Suppressor macrophage (primary cell): ENCODE measurements at regions not wholly inside any gene's neighbourhood (a gene's known extent, or its start where the extent isn't known, plus 50 kb on each side); places are given as distances from the start of the nearest gene placed in this dataset.
"Not testable (repeated sequence)": the region's sequence is repeated elsewhere in the genome, so short reads cannot be mapped to it uniquely, and the experiment has no call there.

Source experiments
- DNase-seq, 4 experiments: peaks; one replicate each; pipeline ENCODE4 v3.0.0-alpha.2; 2020 to 2022

DNA sequence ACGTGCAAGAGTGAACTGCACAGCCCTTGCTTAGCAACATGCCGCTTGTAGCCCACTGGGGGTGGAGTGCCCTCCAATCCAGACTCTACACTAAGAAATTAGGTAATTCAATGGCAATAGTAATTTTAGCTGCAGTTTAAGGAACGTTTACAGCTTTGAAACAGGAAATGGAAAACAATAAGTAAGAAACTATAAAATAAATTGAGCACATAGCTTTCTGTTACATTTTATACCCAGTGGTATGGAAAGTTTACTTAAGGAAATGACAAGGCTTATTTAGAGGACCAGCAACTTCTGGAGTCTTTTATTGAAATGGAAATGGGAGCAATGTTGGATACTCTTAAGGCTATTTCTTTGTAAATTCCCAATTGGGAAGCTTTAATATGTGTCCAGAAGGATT lies 373.2 kb downstream of the KCNRG start:
- DNase-seq, result no peak

DNA sequence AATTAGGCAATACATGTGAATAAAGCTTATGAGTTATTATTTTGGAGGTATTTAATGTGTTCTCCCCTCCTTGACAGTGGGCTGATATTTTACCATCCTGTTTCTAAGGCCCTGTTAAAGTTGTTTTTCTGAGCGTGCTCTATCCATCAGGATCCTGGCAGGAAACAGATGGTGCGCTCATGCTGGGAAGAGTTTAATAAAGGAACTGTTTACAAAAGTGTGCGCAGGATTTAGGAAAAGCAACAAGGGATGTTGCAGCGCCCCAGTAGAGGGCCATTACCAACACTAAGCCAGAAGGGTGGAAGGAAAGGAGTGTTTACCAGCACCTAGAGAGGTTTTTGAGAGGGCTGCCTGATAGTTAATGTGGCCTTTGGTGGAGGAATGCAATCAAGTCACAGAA lies 374.5 kb downstream of the KCNRG start:
- DNase-seq, result no peak

DNA sequence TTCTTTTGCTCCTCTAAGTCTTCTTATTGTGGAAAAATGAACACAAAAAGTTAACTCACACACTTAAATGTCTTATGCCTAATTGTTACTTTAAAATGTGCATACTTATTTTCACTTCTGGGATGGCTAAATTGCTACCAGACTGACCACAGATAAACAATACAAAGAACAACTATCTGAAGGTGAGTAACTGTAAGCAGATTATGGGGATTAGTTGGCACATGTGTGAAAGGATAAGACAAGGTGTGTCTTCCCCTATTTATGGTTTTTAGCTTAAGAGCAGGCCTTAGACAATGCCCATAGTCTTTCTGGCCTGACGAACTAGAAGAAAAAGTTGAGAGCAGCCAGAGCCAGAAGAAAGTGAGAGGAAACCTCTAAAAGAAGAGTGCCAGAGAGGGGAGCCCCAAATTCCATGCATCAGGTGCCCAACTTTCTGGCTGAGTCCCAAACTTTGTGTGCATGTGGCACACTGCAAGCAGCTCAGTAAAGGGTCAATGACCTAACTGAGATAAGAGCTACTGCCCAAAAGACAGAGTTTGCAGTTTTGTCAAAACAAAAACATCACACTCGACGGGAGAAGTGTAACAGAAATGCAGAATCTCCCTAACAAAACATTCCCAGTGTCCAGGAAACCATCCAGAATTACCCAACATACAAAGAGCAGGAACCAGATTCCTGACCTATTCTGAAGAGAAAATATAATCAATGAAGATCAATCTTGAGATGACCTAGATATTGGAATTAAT lies 375.4 kb downstream of the KCNRG start:
- DNase-seq, result no peak

DNA sequence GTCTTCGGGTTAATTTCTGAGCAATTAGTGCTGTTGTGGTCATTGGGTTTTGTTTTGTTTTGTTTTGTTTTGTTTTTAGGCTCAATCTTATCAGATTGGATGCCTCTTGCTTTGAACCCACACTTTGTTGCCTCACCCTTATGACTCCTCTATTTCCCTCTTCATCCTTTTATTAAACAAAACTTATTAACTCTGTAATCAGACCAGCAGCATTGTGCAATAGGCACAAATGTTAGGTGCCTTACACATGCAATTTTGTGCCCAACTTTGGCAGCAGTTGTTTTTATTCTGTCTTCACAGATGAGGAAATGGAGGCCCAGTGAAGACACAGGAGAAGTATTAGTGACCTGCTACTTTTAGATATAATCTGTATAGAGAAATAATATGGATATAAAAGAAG lies 377.7 kb downstream of the KCNRG start:
- DNase-seq, result no peak

DNA sequence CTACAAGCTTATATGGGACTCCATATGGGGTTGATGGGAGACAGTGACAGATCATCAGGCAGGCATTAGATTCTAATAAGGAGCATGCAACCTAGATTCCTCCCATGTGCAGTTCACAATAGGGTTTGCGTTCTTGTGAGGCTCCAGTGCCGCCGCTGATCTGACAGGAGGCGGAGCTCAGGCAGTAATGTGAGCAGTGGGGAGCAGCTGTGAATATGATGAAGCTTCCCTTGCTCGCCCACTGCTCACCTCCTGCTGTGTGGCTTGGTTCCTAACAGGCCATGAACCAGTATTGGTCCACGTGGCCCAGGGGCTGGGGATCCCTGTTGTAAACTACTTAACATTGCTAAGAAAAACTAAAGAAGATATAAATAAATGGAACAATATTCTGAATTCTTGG lies 378.4 kb downstream of the KCNRG start:
- no peak for DNase-seq

DNA sequence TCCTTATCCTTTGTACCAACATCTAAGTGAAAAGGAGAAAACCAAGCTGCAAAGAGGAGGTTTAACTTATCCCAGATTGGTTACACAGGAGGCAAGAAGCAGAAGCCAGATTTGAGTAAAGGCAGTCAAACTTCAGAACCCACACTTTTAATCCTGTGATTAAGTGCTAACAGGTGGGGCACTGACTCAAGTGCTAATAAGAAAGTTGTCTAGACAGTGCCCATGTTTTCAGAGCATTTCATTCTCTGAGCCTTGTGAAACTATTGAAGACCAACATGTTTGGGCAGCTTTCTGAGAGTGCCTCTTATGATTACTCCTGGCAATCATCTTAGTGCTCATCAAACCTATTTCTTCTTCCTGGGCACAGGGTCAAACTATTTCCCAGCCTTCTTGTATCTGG lies 380.8 kb downstream of the KCNRG start:
- no peak for DNase-seq

DNA sequence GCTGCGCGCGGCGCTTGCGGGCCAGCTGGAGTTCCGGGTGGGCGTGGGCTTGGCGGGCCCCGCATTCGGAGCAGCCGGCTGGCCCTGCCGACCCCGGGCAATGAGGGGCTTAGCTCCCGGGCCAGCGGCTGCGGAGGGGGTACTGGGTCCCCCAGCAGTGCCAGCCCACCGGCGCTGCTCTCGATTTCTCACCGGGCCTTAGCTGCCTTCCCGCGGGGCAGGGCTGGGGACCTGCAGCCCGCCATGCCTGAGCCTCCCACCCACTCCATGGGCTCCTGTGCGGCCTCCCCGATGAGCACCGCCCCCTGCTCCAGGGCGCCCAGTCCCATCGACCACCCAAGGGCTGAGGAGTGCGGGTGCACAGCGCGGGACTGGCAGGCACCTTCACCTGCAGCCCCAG lies 381.4 kb downstream of the KCNRG start:
- not testable (repeated sequence) for DNase-seq

DNA sequence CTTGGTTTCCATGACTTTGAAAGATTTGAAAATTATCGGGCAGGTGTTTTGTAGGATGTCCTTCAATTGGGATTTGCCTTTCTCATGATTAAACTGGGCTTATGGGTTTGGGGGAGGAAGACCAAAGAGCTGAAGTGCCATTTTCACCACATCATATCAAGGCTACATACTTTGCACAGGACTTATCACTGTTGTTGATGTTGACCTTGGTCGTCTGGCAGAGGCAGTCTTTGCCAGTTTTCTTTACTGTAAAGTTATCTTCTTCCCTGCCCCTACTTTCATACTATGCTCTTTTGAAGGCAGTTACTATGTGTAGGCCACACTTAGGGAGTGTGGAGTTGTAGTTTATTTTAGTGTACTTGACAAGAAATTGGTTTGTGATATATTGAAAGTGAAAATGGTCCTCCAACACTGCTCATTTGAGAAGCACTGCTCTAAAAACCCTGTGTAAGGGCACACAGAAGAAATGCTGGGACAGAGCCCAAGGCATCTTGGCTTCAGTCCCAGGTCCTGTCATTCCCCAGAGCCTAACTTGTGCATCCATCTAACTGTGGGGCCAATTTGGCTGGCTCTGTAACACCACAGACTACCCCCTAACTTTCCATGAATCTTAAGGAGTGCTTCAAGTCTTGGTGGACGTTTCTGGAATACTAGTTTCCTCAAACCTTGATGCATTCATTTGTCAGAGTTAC lies 384.9 kb downstream of the KCNRG start:
- DNase-seq, result no peak

DNA sequence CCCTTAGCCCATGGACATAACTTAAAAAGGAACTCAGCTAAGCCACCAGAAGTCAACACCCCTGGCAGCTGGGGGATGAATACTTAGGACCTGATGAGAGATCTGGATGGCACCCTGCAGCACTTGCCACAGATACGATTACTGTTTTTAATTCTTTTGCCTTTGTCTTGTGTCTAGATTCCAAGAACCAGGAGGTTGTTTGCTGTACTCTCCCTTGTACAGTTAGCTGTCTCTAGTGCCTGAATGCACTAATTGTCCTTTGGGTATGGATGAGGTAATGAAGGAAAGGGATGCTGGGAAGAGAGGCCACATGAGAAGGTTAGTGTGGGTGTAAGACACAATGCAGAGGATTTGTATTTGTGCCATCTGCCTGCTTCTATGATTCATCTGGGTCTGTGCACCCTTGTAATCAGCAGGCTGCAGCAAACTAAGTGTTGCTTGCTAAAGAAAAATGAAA lies 385.8 kb downstream of the KCNRG start:
- peak; percentile 27 to 61 (median 42) for DNase-seq

DNA sequence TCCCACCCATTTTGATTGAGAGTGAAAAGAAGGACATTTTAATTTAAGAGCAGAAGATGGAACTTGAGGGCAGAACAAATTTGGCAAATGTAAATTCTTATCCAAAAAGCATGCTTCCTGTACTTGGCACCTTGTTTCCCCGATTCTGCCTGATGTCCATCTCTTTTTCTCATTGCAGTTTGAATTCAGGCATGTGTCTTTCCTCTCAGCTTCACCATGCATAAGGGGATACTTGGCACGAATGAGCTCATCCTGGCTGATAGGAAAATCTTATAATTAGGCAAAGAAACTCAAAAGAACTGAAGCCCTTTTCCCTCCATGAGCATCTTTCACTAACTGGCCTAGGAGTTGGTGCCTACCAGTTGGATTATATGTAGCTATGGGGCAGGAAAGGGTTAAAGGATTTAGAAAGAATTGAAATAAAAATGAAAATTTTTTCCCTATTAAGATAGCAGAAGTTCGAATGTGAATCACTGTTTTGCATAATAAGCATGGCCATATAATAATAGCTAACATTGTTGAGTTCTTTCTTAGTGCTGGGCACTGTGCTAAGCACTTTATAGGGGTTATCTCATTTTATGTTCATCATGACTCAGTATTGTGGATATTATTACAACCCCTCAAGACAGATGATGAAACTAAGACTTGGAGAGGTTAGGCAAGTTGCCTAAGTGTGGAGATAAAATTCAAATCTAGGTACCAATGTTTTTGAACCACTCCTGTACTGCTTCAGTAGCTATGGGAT lies 386.6 kb downstream of the KCNRG start:
- DNase-seq, result peak in 2 of 4 experiments; percentile 17 to 50

DNA sequence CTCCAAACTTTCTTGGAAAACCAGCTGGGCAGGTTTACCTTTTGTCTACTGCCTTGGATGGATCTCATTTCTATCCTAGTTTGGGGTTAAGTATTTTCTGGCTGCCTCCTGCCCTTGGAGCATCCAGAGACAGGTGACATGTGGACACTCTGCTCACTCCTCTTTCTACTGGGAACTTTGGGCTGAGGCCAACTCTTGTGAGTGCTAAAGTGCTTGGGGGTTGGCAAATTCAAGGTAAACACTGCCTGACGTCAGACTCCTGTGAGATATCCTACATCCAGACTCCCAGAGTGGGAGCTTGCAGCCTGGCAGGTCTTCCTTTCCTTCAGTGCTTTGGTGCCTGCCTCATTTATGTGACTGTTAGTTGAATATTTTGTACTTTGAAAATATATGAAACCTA lies 388.1 kb downstream of the KCNRG start:
- DNase-seq, result no peak

DNA sequence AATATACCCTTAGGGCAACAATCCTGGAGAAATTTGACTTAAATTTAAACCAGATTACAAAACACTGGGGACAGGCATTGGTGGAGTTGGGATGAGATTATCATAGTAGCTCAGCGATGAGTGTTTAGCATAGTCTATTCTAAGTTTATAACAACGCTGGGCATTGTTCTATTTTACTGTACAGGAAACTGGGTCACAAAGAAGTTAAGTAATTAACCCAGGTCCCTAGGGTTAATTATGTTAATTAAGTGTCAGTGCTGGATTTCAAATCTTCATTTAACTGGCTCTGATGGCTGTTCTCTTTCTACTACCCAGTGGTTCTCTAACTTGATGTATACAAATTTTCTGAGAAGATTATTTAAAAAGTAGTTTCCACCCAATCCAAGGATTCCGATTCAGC lies 388.9 kb downstream of the KCNRG start:
- no peak for DNase-seq

DNA sequence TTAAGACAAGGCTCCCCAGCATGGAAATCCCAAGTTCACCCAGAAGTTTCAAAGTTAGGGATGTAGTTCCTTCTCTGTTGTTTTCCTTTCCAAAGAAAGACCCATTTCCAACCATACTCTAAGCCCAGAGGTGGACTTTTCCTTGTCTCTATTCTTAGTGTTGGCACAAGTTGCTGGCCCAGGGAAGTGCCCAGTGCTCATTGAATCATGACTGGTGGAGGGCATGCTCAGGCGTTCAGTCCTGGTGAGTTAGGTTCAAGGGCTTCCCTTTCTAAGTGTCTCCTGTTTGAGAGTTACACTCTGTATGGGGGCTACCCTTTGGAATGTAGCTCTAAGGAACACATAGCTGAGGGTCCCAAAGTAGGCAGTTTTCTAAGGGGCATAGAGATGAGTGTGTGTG lies 389.5 kb downstream of the KCNRG start:
- DNase-seq, result no peak

DNA sequence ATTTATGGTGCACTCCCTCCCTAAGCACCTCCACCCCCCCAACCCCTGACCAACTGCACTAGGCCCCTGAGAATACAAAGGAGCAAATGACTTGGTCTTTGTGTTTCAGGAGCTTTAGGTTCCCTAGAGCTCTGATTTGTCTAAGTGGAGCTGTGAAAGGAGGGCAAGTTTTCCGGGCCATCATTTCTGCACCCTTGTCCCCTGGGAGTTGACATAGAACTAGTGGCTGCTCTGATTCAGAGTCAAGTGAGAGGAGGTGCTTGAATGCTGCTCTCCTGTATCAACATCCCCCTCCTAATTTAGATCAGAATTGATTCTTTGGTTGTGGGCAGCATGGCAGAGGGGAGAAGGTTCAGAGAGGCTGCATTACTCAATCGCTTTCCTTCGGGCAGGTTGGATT lies 391.6 kb downstream of the KCNRG start:
- no peak for DNase-seq

DNA sequence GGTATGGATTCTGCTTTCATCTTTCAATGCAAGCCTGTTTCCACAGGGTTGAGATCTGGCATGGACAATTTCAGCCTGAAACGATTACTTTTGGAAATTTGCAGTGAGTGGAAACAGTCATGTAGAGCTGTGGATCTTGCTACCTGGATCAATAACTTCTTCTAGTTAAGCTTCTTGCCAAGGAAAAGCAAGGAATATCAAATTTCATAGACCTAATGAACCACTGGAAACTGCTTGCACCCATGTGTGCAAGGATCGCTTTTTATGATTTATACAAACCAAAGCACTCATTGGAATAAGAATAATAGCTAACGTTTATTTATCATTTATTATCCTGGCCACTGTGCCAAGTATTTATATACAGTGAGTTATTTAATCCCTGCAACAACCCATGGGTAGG lies 392.8 kb downstream of the KCNRG start:
- DNase-seq, result no peak

DNA sequence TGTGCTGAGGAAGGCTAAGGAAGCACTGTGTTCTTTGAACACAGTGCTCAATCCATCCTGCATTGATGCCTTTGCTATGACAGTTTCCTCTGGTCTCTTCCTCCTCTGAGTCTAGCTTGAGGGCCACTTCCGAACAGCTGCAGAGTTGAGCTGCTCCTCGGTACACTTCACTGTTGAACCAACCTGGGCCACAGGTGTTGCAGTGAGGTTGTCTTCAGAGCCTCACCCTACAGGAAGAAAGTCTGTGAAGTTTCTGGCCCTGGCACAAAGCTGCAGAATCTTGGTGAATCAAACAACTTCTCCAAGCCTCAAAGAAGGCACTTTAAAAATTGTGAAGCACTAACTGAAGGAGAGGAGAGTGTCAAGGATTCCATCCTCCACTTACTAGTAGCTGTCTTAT lies 394.0 kb downstream of the KCNRG start:
- no peak for DNase-seq

DNA sequence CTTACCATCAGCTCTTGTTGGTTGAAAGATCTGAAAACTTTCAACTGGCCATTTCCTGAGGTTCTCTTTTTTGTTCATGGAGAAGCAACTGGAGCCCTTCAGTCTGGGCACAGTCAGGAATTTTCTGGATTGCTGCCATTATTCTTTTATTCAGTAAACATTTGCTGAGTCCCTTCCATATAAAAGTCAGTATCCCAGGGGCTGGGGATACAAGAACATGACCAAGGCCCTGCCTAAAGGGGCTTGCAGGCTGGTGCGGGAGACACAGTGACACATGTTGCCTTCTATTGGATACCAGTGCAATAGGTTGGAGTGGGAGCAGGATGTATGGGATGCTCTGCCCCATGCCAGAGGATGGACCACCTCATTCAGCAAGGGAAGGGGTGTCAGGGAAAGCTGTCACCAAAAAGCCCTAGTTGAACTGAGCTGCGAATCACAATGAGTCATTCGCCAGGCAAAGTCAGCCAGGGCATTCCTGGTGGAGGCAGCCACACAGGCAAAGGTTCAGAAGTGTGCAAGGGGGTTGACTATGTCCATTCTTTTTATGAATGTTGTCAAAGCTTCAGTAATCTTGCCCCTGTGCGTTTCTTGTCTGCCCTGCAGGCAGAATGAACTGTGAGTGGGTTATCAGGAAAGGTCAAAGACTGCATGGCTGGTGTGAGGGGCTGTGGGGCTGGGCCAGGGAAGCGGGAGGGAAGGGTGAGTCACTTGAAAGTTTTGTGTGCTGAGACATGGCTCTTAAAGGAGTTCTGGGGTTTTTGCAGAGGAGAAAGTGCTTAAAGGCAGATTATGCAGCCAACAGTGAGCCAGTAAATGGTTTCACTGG lies 395.9 kb downstream of the KCNRG start:
- DNase-seq, result no peak

DNA sequence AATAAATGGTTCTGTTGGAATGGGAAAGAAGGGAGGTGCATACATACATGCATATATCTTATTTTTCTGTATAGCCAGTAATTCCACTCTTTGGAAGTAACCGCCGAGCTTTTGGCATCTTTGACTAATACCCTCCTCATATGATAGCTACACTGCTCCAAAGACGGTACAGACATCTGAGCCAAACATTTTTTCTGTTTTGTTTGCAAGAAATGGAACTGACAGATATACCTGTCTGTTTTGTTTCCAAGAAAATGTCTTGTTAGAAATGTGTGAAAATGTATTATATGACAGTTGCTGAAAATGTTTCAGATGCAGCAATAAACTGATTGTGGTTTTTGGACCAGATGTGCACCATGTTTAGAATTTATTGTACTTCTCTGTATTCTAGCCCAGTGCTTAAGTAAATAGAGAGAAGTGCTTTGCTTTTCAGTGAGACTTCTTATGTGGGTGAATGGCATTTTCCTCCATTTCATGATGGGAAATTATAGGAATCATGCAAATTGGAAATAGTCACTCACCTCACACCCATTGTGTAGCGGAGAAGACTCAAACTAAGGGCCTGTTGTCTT lies 396.9 kb downstream of the KCNRG start:
- DNase-seq, result no peak

DNA sequence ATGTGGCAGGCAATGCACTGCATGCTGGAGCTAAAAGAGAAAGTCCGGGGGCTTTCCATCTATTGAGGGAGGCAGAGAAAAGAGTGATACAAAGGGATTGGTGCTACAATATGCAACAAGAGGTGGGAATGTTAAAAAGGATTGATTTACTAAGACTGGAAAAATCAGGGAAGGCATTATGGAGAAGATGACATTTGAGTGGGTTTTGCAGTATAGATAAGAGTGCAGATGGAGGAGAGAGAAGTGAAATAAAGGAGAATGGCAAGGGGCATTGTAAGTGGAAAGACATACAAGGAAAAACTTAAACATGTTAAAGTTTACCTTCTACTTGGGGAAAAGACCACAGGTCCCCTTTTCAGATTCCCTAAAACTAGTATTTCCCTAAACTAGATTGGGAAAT lies 399.4 kb downstream of the KCNRG start:
- peak in 1 of 4 experiments; percentile 9 for DNase-seq

DNA sequence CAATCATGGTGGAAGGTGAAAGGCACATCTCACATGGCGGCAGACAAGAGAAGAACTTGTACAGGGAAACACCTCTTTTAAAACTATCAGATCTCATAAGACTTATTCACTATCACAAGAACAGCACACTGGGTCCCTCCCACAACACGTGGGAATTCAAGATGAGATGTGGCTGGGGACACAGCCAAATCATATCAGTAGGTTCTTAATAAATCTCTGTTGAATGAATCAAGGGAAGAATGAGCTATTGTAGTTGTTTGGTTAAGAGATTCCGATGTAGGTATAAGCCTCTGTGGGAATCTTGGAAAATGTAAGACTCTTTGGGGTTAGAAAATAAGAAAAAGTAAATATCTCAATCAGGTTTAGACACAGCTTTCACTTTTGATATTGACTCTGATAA lies 400.2 kb downstream of the KCNRG start:
- no peak for DNase-seq

DNA sequence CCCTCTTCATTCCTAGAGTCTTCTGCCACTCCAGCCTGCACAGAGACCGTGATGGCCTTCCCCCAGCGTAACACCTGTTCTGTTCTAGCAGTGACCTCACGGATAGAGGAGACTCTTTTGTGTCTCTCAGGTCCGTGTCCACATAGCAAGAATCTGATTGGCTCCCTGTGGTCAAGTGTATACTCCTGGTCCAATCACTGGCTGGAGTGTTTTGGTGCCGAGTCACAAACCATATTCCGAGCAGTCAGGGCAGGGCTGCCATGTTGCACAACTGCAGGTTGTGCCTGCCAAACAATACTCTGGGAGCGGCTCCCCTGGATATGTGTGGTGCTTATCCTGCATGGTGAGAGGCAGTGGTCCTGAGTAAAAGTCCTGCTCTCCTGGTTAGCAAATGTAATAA lies 402.4 kb downstream of the KCNRG start:
- no peak for DNase-seq

DNA sequence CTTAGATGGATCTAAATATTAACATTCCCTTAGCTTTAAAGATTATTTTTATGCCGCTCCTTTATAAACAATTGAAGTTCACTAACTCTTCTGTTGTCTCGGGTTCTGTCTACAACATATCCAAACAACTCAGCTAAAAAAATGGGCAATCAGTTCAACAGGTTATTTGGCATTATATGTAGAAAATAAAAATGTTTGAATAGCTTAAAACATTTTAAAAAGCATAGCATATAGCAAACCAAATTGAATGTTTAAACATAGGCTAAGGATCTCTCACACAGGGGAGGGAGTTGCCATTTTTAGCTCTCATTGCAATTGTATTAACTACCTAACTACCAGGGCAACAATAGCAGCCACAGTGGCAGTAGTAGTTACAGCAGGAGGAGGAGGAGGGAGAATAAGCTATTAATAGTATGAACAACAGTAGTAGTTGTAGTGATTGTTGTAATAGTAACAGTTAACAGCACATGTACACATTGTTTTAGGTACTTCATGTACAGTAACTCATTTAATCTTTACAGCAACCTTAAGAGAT lies 404.2 kb downstream of the KCNRG start:
- no peak for DNase-seq
